ENCODE measurements at regions not wholly inside any gene's neighbourhood (a gene's known extent, or its start where the extent isn't known, plus 50 kb on each side); places are given as distances from the start of the nearest gene placed in this dataset.

DNA sequence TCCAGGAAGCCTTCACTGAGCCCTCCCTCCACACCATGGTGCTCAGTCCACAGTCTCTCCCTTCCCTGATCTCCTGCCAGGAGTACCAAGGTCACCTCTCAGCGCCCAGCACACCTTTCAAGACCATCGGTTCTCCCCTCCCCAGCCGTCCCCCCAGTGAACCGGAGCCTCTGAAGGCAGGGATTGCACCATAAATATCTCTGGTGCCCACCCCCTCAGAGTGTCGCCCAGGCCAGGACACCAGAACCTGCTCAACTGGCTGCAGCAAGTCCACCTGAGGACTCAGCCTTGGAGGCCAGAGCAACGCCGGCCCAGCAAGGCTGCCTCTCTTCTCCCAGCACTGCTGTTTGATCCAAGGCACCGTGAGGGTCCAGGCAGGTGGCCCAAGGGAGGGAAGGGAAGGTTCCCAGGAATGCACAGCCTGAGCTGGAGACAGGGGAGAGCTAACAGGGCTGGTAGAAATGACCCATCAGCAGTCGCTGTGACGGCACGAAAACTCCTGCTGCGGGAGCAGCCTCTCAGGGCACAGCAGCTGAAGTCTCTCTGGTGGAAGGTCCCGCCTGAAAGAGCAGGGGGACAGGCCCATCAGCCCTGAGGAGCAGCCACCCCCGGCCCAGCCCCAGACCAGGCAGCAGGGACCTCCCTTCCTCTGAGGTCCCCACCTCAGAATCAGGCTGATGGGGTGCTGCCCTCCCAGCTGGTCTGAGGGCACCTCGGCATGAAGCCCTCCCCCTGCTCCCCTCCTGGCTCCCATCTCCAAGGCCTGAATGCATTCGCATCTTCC lies 80.3 kb downstream of the BUD13 start:
- TF ChIP-seq, protein P1, sequence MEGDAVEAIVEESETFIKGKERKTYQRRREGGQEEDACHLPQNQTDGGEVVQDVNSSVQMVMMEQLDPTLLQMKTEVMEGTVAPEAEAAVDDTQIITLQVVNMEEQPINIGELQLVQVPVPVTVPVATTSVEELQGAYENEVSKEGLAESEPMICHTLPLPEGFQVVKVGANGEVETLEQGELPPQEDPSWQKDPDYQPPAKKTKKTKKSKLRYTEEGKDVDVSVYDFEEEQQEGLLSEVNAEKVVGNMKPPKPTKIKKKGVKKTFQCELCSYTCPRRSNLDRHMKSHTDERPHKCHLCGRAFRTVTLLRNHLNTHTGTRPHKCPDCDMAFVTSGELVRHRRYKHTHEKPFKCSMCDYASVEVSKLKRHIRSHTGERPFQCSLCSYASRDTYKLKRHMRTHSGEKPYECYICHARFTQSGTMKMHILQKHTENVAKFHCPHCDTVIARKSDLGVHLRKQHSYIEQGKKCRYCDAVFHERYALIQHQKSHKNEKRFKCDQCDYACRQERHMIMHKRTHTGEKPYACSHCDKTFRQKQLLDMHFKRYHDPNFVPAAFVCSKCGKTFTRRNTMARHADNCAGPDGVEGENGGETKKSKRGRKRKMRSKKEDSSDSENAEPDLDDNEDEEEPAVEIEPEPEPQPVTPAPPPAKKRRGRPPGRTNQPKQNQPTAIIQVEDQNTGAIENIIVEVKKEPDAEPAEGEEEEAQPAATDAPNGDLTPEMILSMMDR (IDR thresholded peaks at IDR 0.05): no peak
- no peak for TF ChIP-seq POLR2A (IDR thresholded peaks at IDR 0.05)
